ENCODE measurements at regions not wholly inside any gene's neighbourhood (a gene's known extent, or its start where the extent isn't known, plus 50 kb on each side); places are given as distances from the start of the nearest gene placed in this dataset.

DNA sequence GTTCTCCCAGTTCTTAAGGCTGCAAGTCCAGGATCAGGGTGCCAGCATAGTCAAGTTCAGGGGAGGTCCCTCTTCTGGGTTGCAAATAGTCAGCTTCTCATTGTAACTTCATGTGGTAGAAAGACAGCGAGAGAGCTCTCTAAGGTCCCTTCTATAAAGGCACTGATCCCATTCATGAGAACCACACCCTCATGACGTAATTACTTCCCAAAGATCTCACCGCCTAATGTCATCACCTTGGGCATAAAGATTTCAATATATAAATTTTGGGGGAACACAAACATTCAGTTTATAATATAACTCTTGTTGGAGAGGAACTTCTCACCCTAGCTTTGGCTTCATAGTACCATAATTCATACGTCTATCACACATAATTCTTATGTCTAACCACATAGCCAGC is 203.9 kb upstream of the VLDLR start:
- no peaks in the 10 kb centered on the region for H3K27me3 ChIP-seq (ENCODE audit: insufficient read depth, poor library complexity, severe bottlenecking)
- H3K4me3 ChIP-seq (ENCODE audit: severe bottlenecking): no peak overlapping the region
- H3K36me3 ChIP-seq (ENCODE audit: low read depth): no peaks in the 10 kb centered on the region
- TF ChIP-seq, protein P1, sequence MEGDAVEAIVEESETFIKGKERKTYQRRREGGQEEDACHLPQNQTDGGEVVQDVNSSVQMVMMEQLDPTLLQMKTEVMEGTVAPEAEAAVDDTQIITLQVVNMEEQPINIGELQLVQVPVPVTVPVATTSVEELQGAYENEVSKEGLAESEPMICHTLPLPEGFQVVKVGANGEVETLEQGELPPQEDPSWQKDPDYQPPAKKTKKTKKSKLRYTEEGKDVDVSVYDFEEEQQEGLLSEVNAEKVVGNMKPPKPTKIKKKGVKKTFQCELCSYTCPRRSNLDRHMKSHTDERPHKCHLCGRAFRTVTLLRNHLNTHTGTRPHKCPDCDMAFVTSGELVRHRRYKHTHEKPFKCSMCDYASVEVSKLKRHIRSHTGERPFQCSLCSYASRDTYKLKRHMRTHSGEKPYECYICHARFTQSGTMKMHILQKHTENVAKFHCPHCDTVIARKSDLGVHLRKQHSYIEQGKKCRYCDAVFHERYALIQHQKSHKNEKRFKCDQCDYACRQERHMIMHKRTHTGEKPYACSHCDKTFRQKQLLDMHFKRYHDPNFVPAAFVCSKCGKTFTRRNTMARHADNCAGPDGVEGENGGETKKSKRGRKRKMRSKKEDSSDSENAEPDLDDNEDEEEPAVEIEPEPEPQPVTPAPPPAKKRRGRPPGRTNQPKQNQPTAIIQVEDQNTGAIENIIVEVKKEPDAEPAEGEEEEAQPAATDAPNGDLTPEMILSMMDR (IDR thresholded peaks at IDR 0.05; ENCODE audit: poor library complexity, severe bottlenecking): no peak
- H3K27ac ChIP-seq (ENCODE audit: poor library complexity, severe bottlenecking): no peak overlapping the region
- H3K4me1 ChIP-seq (ENCODE audit: insufficient read depth, poor library complexity, severe bottlenecking): no peaks in the 10 kb centered on the region
- ATAC-seq (ENCODE audit: low read depth): no peak
- no peaks in the 10 kb centered on the region for H3K9me3 ChIP-seq (ENCODE audit: severe bottlenecking)
- no peak for DNase-seq (ENCODE audit: low spot score)

DNA sequence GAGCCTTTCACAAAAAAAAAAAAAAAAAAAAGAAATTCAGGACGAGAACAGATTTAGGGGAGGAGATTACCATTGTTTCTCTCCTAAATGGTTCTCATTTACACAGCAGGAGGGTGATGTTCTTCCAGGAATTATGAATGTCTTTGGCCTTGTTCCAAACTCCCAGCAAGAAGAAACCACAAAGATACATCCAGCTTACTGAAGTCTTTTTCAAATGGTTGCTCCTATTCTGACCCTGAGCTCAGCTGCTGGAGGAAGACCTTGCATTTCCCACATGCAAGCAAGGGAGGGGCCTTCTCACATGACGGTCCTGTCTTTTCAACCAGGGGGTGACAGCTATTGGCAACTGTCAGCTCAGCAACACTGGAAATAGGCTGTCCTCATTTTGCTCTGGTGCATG is 203.0 kb upstream of the VLDLR start:
- no peak overlapping the region for H3K27ac ChIP-seq (ENCODE audit: poor library complexity, severe bottlenecking)
- no peaks in the 10 kb centered on the region for H3K9me3 ChIP-seq (ENCODE audit: severe bottlenecking)
- no peaks in the 10 kb centered on the region for H3K36me3 ChIP-seq (ENCODE audit: low read depth)
- no peaks in the 10 kb centered on the region for H3K27me3 ChIP-seq (ENCODE audit: insufficient read depth, poor library complexity, severe bottlenecking)
- H3K4me1 ChIP-seq (ENCODE audit: insufficient read depth, poor library complexity, severe bottlenecking): no peaks in the 10 kb centered on the region
- DNase-seq (ENCODE audit: low spot score) (no peak), ATAC-seq (ENCODE audit: low read depth) (no peak)
- no peak overlapping the region for H3K4me3 ChIP-seq (ENCODE audit: severe bottlenecking)
- TF ChIP-seq, protein P1 (IDR thresholded peaks at IDR 0.05; ENCODE audit: poor library complexity, severe bottlenecking): no peak

GRCh38 chr9:2419347-2419746 is 202.2 kb upstream of the VLDLR start:
- no peak overlapping the region for H3K27ac ChIP-seq (ENCODE audit: poor library complexity, severe bottlenecking)
- DNase-seq (ENCODE audit: low spot score): no peak
- no peak overlapping the region for H3K4me3 ChIP-seq (ENCODE audit: severe bottlenecking)
- H3K9me3 ChIP-seq (ENCODE audit: severe bottlenecking): no peaks in the 10 kb centered on the region
- no peak for ATAC-seq (ENCODE audit: low read depth)
- no peaks in the 10 kb centered on the region for H3K4me1 ChIP-seq (ENCODE audit: insufficient read depth, poor library complexity, severe bottlenecking)
- H3K27me3 ChIP-seq (ENCODE audit: insufficient read depth, poor library complexity, severe bottlenecking): no peaks in the 10 kb centered on the region
- TF ChIP-seq, protein P1 (IDR thresholded peaks at IDR 0.05; ENCODE audit: poor library complexity, severe bottlenecking): no peak
- H3K36me3 ChIP-seq (ENCODE audit: low read depth): no peaks in the 10 kb centered on the region

GRCh38 chr9:2420543-2420942 is 201.0 kb upstream of the VLDLR start:
- no peak overlapping the region for H3K27ac ChIP-seq (ENCODE audit: poor library complexity, severe bottlenecking)
- ATAC-seq (ENCODE audit: low read depth): no peak

DNA sequence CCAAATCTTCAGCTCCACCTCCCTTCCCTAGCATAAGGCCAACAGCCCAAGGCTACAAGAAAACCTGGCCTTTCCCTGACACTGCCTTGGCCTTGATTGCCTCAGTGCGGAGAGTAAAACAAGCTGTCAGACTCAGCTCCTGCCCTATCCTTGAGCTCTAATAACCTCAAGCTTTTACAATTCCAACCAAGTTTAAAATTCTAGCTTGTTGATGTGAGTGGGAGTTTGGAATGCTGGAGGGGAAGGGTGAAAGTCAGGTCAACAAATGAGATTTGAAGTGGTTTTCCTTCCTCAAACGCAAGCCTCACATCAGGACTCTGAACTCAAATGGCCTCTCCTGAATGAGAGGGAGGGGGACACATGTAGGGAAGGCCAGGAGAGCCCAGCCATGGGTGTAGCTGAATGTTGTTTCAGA is 197.0 kb upstream of the VLDLR start:
- no peak overlapping the region for H3K27ac ChIP-seq (ENCODE audit: poor library complexity, severe bottlenecking)
- TF ChIP-seq, protein P1 (IDR thresholded peaks at IDR 0.05; ENCODE audit: poor library complexity, severe bottlenecking): no peak
- no peaks in the 10 kb centered on the region for H3K4me1 ChIP-seq (ENCODE audit: insufficient read depth, poor library complexity, severe bottlenecking)
- DNase-seq (ENCODE audit: low spot score): no peak
- no peak for ATAC-seq (ENCODE audit: low read depth)
- no peak overlapping the region for H3K4me3 ChIP-seq (ENCODE audit: severe bottlenecking)
- no peaks in the 10 kb centered on the region for H3K27me3 ChIP-seq (ENCODE audit: insufficient read depth, poor library complexity, severe bottlenecking)
- no peaks in the 10 kb centered on the region for H3K9me3 ChIP-seq (ENCODE audit: severe bottlenecking)
- H3K36me3 ChIP-seq (ENCODE audit: low read depth): no peaks in the 10 kb centered on the region

More at GRCh38 chr9:2420543-2420942, 201.0 kb upstream of the VLDLR start:
- no peaks in the 10 kb centered on the region for H3K9me3 ChIP-seq (ENCODE audit: severe bottlenecking)
- TF ChIP-seq, protein P1 (IDR thresholded peaks at IDR 0.05; ENCODE audit: poor library complexity, severe bottlenecking): no peak
- DNase-seq (ENCODE audit: low spot score): no peak
- no peaks in the 10 kb centered on the region for H3K4me1 ChIP-seq (ENCODE audit: insufficient read depth, poor library complexity, severe bottlenecking)
- no peaks in the 10 kb centered on the region for H3K36me3 ChIP-seq (ENCODE audit: low read depth)
- H3K27me3 ChIP-seq (ENCODE audit: insufficient read depth, poor library complexity, severe bottlenecking): no peaks in the 10 kb centered on the region
- H3K4me3 ChIP-seq (ENCODE audit: severe bottlenecking): no peak overlapping the region

Measured in RWPE2 (cell line).